ENCODE measurements at regions not wholly inside any gene's neighbourhood (a gene's known extent, or its start where the extent isn't known, plus 50 kb on each side); places are given as distances from the start of the nearest gene placed in this dataset.

- intact Hi-C loops (cut with DNase I), result no loop called here
- Histone ChIP-seq H3K27ac (peak overlapping the region in 1 of 2 donors; percentile 13), H3K4me1 (no peaks in the 10 kb centered on the region), H3K9me3 (no peaks in the 10 kb centered on the region), H3K27me3 (no peaks in the 10 kb centered on the region), H3K36me3 (no peaks in the 10 kb centered on the region), H3K4me3 (no peak overlapping the region)
- DNase-seq (ENCODE audit: low spot score in 2 of 2), result no peak
- TF ChIP-seq CTCF (IDR thresholded peaks at IDR 0.05), result no peak
These were observed 534.2 kb downstream of the ZIC1 start for GRCh38 chr3:147943265-147943945.

- Histone ChIP-seq H3K27ac (no peak overlapping the region), H3K4me3 (peak overlapping the region; percentile 49 to 56), H3K4me1 (no peaks in the 10 kb centered on the region), H3K27me3 (no peaks in the 10 kb centered on the region), H3K36me3 (no peaks in the 10 kb centered on the region), H3K9me3 (no peaks in the 10 kb centered on the region)
- intact Hi-C loops (cut with DNase I), result no loop called here
- DNase-seq (ENCODE audit: low spot score in 2 of 2), result no peak
- TF ChIP-seq CTCF (IDR thresholded peaks at IDR 0.05), result peak; percentile 8 to 62 (median 47)
These were observed 536.9 kb downstream of the ZIC1 start for GRCh38 chr3:147945968-147946519.

- TF ChIP-seq CTCF (IDR thresholded peaks at IDR 0.05), result no peak
- Histone ChIP-seq H3K36me3 (no peaks in the 10 kb centered on the region), H3K9me3 (no peaks in the 10 kb centered on the region), H3K27me3 (no peaks in the 10 kb centered on the region), H3K27ac (no peak overlapping the region), H3K4me1 (no peaks in the 10 kb centered on the region), H3K4me3 (no peak overlapping the region)
- intact Hi-C loops (cut with DNase I), result no loop called here
- DNase-seq (ENCODE audit: low spot score in 2 of 2), result no peak
These were observed 547.5 kb downstream of the ZIC1 start for GRCh38 chr3:147956615-147957014.

GRCh38 chr3:147958754-147959153, 549.6 kb downstream of the ZIC1 start:
- DNase-seq (ENCODE audit: low spot score in 2 of 2), result no peak
- no peak for TF ChIP-seq CTCF (IDR thresholded peaks at IDR 0.05)

GRCh38 chr3:147960786-147961185, 551.6 kb downstream of the ZIC1 start:
- Histone ChIP-seq H3K4me3 (no peak overlapping the region), H3K9me3 (no peaks in the 10 kb centered on the region), H3K4me1 (no peaks in the 10 kb centered on the region), H3K36me3 (no peaks in the 10 kb centered on the region), H3K27ac (no peak overlapping the region), H3K27me3 (no peaks in the 10 kb centered on the region)
- intact Hi-C loops (cut with DNase I), result no loop called here
- DNase-seq (ENCODE audit: low spot score in 2 of 2), result no peak
- TF ChIP-seq CTCF (IDR thresholded peaks at IDR 0.05), result no peak

More at GRCh38 chr3:147958754-147959153, 549.6 kb downstream of the ZIC1 start:
- no peaks in the 10 kb centered on the region for H3K36me3 ChIP-seq
- no peaks in the 10 kb centered on the region for H3K4me1 ChIP-seq
- H3K4me3 ChIP-seq, result no peak overlapping the region
- no peaks in the 10 kb centered on the region for H3K27me3 ChIP-seq
- no peaks in the 10 kb centered on the region for H3K9me3 ChIP-seq
- intact Hi-C loops (cut with DNase I), result no loop called here
- H3K27ac ChIP-seq, result no peak overlapping the region

All from ascending aorta (tissue), 2 donors.